ENCODE measurements at regions not wholly inside any gene's neighbourhood (a gene's known extent, or its start where the extent isn't known, plus 50 kb on each side); places are given as distances from the start of the nearest gene placed in this dataset.

GRCh38 chr16:49026566-49027181 lies 255.0 kb downstream of the CBLN1 start:
- no peak for DNase-seq (ENCODE audit: low read depth, low spot score)

- DNase-seq (ENCODE audit: low read depth, low spot score): no peak
Observed at GRCh38 chr16:49024896-49025295, 256.7 kb downstream of the CBLN1 start.

GRCh38 chr16:49024016-49024415 lies 257.6 kb downstream of the CBLN1 start:
- no peak for DNase-seq (ENCODE audit: low read depth, low spot score)

GRCh38 chr16:49023050-49023449 lies 258.6 kb downstream of the CBLN1 start:
- no peak for DNase-seq (ENCODE audit: low read depth, low spot score)

- no peak for DNase-seq (ENCODE audit: low read depth, low spot score)
Observed at GRCh38 chr16:49022351-49022963, 259.2 kb downstream of the CBLN1 start.

- no peak for DNase-seq (ENCODE audit: low read depth, low spot score)
Observed at GRCh38 chr16:49021136-49021535, 260.5 kb downstream of the CBLN1 start.

GRCh38 chr16:49020436-49020835 lies 261.2 kb downstream of the CBLN1 start:
- DNase-seq (ENCODE audit: low read depth, low spot score): no peak

GRCh38 chr16:49019831-49020230 lies 261.8 kb downstream of the CBLN1 start:
- DNase-seq (ENCODE audit: low read depth, low spot score): no peak

GRCh38 chr16:49019081-49019633 lies 262.5 kb downstream of the CBLN1 start:
- no peak for DNase-seq (ENCODE audit: low read depth, low spot score)

- DNase-seq (ENCODE audit: low read depth, low spot score): no peak
Observed at GRCh38 chr16:49018259-49018931, 263.2 kb downstream of the CBLN1 start.

- DNase-seq (ENCODE audit: low read depth, low spot score): no peak
Observed at GRCh38 chr16:49017501-49017900, 264.1 kb downstream of the CBLN1 start.

GRCh38 chr16:49016461-49016860 lies 265.2 kb downstream of the CBLN1 start:
- no peak for DNase-seq (ENCODE audit: low read depth, low spot score)

GRCh38 chr16:49015225-49015592 lies 266.4 kb downstream of the CBLN1 start:
- DNase-seq (ENCODE audit: low read depth, low spot score): no peak

- DNase-seq (ENCODE audit: low read depth, low spot score): no peak
Observed at GRCh38 chr16:49014277-49015224, 267.1 kb downstream of the CBLN1 start.

- no peak for DNase-seq (ENCODE audit: low read depth, low spot score)
Observed at GRCh38 chr16:49013727-49014080, 267.9 kb downstream of the CBLN1 start.

- no peak for DNase-seq (ENCODE audit: low read depth, low spot score)
Observed at GRCh38 chr16:49012961-49013726, 268.5 kb downstream of the CBLN1 start.

- no peak for DNase-seq (ENCODE audit: low read depth, low spot score)
Observed at GRCh38 chr16:49011901-49012300, 269.7 kb downstream of the CBLN1 start.

GRCh38 chr16:49010879-49011278 lies 270.8 kb downstream of the CBLN1 start:
- no peak for DNase-seq (ENCODE audit: low read depth, low spot score)

GRCh38 chr16:49010396-49010795 lies 271.2 kb downstream of the CBLN1 start:
- no peak for DNase-seq (ENCODE audit: low read depth, low spot score)

GRCh38 chr16:49009204-49009603 lies 272.4 kb downstream of the CBLN1 start:
- no peak for DNase-seq (ENCODE audit: low read depth, low spot score)

- DNase-seq (ENCODE audit: low read depth, low spot score): no peak
Observed at GRCh38 chr16:49003992-49004391, 277.6 kb downstream of the CBLN1 start.

All from iPS DF 19.7 (cell line).